Small intestine (tissue), 7 donors: ENCODE measurements at regions not wholly inside any gene's neighbourhood (a gene's known extent, or its start where the extent isn't known, plus 50 kb on each side); places are given as distances from the start of the nearest gene placed in this dataset.

Experiments
- DNase-seq, 2 donors: peaks; one replicate each; pipeline versions ENCODE4 v3.0.0 to v3.0.0-alpha.2; 2013
- FAIRE-seq: peaks from 2 replicates; lab custom pipeline; 2012; peaks lifted over from hg19 to GRCh38; lab: Jason Lieb, UNC
- H3K27ac ChIP-seq, 3 donors: one replicate each; pipeline ENCODE4 v1.5.1; 2013; ENCODE audit warnings: low read length in 2 of 3, mild to moderate bottlenecking in 2 of 3, control low read depth in 1 of 3, inconsistent platforms in 1 of 3, low read depth in 1 of 3, moderate library complexity in 1 of 3
- H3K27me3 ChIP-seq, 3 donors: one replicate each; pipeline ENCODE4 v1.6.1; 2013; ENCODE audit warnings: low read length in 3 of 3, inconsistent platforms in 1 of 3; ENCODE audit not compliant: control insufficient read depth in 3 of 3, insufficient read depth in 3 of 3
- H3K36me3 ChIP-seq, 3 donors: one replicate each; pipeline ENCODE4 v1.6.1; 2013; ENCODE audit warnings: low read length in 3 of 3, inconsistent platforms in 1 of 3, low read depth in 1 of 3, mild to moderate bottlenecking in 1 of 3, moderate library complexity in 1 of 3; ENCODE audit not compliant: control insufficient read depth in 3 of 3, insufficient read depth in 2 of 3
- H3K4me1 ChIP-seq, 3 donors: one replicate each; pipeline ENCODE4 v1.6.1; 2013; ENCODE audit warnings: low read length in 2 of 3, inconsistent platforms in 1 of 3, low read depth in 1 of 3, mild to moderate bottlenecking in 1 of 3, moderate library complexity in 1 of 3; ENCODE audit not compliant: control insufficient read depth in 3 of 3, insufficient read depth in 2 of 3
- H3K4me3 ChIP-seq, 3 donors: one replicate each; pipeline ENCODE4 v1.5.1; 2013; ENCODE audit warnings: low read length in 3 of 3, control low read depth in 1 of 3, inconsistent platforms in 1 of 3, low read depth in 1 of 3, mild to moderate bottlenecking in 1 of 3, moderate library complexity in 1 of 3
- H3K9me3 ChIP-seq, 2 donors: one replicate each; pipeline ENCODE4 v1.6.1; 2013; ENCODE audit warnings: low read depth in 1 of 2, low read length in 1 of 2; ENCODE audit not compliant: control insufficient read depth in 2 of 2, insufficient read depth in 1 of 2
- WGBS, 3 donors: extraction: QIAGEN DNeasy Blood & Tissue Kit; methylation state at CpG; one replicate each; pipeline ENCODE4 v1.1.7; 2013; 5-methylcytosine and 5-hydroxymethylcytosine counted together
- donor health status: healthy with polysubstance abuse.
- donor health status: control.
- donor health status: control.
- donor health status: Bipolar disorder and iron deficiency.
- donor health status: healthy.

DNA sequence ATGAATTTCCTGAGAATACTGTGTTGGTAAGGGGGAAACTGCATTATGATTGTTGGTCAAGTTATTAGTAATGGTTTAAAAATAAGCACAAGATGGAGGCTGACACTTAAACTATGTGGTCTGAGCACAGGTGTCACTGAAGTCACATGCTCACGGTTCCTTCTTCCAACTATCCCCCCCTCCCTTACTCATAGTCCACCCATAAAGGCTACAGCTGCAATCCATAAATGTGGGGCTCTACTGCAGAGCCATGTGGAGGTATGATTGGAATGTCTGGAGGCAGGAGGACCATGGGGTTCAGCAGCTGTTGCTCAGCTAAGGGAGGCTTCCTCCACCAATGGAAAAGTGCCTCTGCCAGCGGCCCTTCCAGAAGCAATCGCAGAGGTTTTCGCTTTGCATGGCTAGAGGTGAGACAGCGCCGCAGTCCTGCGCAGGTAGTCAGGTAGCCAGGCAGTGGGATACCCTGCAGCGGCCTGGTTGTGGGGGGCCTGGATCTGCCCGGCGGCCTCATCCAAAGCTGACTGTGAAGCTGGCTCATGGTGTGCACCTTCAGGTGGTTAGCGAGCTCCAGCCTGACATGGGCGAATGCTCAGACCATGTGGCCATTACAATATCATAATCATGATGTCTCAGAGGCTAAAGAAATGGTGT is 249.6 kb downstream of the DCDC2C start:
- H3K27ac ChIP-seq = no peak overlapping the region
- WGBS, 3 donors = 77 to 89% (median 89%) methylated on average over 12 of the region's 12 CpGs
- peaks cover 0 to 20% of the 10 kb centered on the region in 2 donors for H3K9me3 ChIP-seq
- no peaks in the 10 kb centered on the region for H3K4me1 ChIP-seq
- no peaks in the 10 kb centered on the region for H3K27me3 ChIP-seq
- DNase-seq (no peak), FAIRE-seq (no peak)
- H3K4me3 ChIP-seq = no peak overlapping the region
- no peaks in the 10 kb centered on the region for H3K36me3 ChIP-seq

DNA sequence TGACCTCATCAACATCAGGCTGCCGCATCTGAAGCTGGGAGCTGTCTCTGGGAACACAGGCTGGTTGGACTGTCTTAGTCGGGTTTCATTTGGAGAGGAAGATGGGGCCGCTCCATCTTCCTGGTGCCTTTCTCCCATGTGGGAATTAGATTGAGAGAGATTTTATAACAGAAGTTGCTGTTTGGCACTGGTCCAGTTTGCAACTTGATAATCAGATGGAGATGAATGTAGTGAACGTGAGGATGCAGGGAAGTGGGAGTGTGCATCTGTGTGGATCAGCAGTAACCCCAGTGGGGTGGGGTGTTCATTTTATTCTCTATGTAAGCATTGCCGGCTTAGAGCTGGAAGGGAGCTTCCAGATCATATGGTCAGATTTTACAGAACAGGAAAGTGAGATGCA is 250.9 kb downstream of the DCDC2C start:
- H3K27ac ChIP-seq = no peak overlapping the region
- no peaks in the 10 kb centered on the region for H3K36me3 ChIP-seq
- H3K4me1 ChIP-seq = no peaks in the 10 kb centered on the region
- no peak for DNase-seq
- H3K9me3 ChIP-seq = peaks cover 0 to 20% of the 10 kb centered on the region in 2 donors
- H3K4me3 ChIP-seq = no peak overlapping the region
- no peaks in the 10 kb centered on the region for H3K27me3 ChIP-seq
- FAIRE-seq = no peak
- WGBS, 3 donors = 58 to 71% (median 69%) methylated on average over 5 of the region's 5 CpGs

DNA sequence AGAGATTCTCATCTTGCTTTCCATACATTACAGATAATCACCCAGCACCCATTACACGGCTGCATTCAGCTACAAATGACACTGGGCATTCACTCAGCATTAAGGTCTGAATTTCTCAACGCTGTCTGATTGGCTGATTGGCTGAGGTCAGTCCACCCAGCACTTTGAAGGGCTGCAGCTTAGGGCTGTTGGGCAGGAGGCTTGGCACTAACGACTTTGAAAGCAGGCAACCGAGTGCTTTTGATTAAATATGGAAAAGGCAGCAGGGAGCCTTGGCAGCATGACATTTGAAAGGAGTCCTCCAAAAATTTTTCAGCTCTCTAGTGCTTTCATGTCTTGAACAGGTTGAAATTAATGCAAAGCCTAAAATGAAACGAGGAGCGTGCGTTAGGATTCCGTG is 253.0 kb downstream of the DCDC2C start:
- Histone ChIP-seq H3K27me3 (no peaks in the 10 kb centered on the region), H3K9me3 (peaks cover 0 to 5% of the 10 kb centered on the region in 2 donors), H3K36me3 (no peaks in the 10 kb centered on the region), H3K27ac (no peak overlapping the region), H3K4me1 (no peaks in the 10 kb centered on the region), H3K4me3 (no peak overlapping the region)
- FAIRE-seq (no peak), DNase-seq (no peak)
- 59 to 70% (median 65%) methylated on average over 8 of the region's 8 CpGs for WGBS, 3 donors

DNA sequence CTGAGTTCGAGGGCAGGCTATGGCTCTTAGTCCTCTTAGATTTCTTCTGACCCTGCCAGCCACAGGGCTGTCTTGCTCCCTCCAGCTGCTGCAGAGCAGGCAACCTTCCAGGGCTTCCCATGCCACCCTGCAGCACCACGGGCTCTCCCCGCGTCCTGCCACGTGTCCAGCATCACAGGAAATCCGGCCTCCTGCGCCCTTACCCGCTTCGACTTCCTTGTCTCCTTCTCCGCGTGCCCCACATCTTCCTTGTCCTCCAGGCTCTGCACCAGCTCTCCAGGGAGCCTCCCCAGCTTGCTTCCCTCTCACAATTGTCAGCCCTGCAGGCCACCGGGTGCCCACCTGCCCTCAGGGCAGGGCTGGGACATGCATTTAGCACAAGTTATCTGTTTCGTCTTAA is 253.5 kb downstream of the DCDC2C start:
- DNase-seq = no peak
- H3K36me3 ChIP-seq = no peaks in the 10 kb centered on the region
- no peak overlapping the region for H3K27ac ChIP-seq
- FAIRE-seq = no peak
- H3K4me1 ChIP-seq = no peaks in the 10 kb centered on the region
- 84 to 91% (median 90%) methylated on average over 13 of the region's 13 CpGs for WGBS, 3 donors
- H3K4me3 ChIP-seq = no peak overlapping the region
- H3K9me3 ChIP-seq = no peaks in the 10 kb centered on the region
- no peaks in the 10 kb centered on the region for H3K27me3 ChIP-seq

DNA sequence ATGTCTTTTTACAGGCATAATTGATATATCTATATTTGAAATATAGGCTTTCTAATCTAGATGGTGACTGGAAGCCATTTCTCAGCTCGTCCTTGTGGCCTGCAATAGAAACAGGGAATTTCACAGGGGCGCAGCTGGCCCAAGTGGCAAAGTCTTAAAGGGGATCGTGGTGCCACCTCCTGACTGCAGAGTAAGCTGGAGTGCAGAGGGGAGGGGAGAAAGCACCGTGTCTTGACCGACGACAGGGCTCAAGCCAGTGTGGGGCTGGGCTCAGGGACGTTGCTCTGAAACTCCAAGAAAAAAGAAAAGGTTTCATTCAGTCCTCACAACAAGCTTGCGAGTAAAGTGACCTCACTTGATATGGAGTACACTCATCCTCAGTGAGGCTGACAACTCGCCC is 255.1 kb downstream of the DCDC2C start:
- 62 to 73% (median 63%) methylated on average over 9 of the region's 9 CpGs for WGBS, 3 donors
- no peaks in the 10 kb centered on the region for H3K4me1 ChIP-seq
- no peaks in the 10 kb centered on the region for H3K9me3 ChIP-seq
- no peak overlapping the region for H3K4me3 ChIP-seq
- no peak for DNase-seq
- no peaks in the 10 kb centered on the region for H3K36me3 ChIP-seq
- FAIRE-seq = no peak
- H3K27ac ChIP-seq = no peak overlapping the region
- no peaks in the 10 kb centered on the region for H3K27me3 ChIP-seq

DNA sequence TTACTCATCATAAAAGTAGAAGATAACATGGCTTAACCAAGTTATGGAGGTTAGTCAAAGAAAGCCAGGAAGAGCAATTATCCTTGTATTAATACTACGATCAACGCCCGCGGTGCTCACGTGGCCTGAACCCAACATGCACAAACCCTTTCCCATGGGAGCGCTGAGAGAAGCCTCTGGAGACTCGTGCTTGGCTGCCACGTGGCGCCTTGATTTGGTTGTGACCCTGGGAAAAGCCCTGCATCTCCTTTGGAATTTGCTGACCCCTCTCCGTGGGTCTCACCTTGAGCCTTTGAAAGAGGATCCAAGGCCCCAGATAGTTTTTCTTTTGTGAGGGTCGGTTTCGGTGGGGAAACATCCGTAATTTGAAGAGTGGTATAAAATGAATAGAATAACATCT is 255.6 kb downstream of the DCDC2C start:
- no peaks in the 10 kb centered on the region for H3K4me1 ChIP-seq
- no peak overlapping the region for H3K4me3 ChIP-seq
- no peaks in the 10 kb centered on the region for H3K9me3 ChIP-seq
- no peak overlapping the region for H3K27ac ChIP-seq
- no peak for DNase-seq
- FAIRE-seq = no peak
- no peaks in the 10 kb centered on the region for H3K36me3 ChIP-seq
- 54 to 69% (median 57%) methylated on average over 13 of the region's 13 CpGs for WGBS, 3 donors
- H3K27me3 ChIP-seq = no peaks in the 10 kb centered on the region

DNA sequence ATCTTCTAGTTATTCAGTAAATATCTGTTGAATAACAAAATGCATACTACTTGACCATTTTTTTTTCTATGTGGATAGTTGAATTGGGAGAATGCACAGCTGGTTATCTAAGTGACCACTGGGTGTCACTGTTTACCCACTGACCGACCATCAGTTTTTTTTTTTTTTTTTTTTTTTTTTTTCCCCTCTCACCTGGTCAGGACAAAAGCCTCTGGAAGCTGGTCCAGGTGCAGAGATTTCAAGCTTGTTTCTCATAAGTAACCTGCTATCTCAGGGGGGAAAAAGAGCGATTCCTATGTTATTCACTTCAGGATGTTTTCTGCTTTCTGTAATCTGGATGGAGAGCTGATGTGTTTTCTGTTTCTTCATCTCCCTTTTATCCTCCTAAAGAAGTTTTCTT is 256.0 kb downstream of the DCDC2C start:
- no peaks in the 10 kb centered on the region for H3K36me3 ChIP-seq
- H3K9me3 ChIP-seq = no peaks in the 10 kb centered on the region
- FAIRE-seq (no peak), DNase-seq (peak; percentile 8 to 35)
- H3K27ac ChIP-seq = no peak overlapping the region
- no peaks in the 10 kb centered on the region for H3K4me1 ChIP-seq
- H3K27me3 ChIP-seq = no peaks in the 10 kb centered on the region
- no peak overlapping the region for H3K4me3 ChIP-seq
- WGBS, 3 donors = 5 to 11% (median 7%) methylated on average over 2 of the region's 2 CpGs

DNA sequence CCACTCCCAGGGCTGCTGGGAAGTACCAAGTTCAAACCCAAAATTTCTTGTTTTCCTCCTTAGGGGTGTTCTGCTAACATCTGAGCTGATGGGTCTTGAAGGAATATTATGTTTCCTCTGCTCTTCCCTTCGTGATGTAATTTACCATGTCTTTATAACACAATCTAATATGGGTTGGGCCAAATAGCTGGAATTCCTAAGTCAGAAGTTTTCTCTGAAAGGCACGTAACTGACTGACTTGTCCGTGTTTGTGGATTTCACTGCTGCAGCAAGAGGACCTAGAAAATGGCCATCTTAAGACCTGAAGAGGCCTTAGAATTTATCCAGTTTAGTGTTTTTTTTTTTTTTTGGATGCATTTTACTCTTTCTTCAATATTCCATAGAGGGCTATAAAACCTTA is 256.7 kb downstream of the DCDC2C start:
- no peaks in the 10 kb centered on the region for H3K36me3 ChIP-seq
- WGBS, 3 donors = 55 to 74% (median 59%) methylated on average over 3 of the region's 3 CpGs

DNA sequence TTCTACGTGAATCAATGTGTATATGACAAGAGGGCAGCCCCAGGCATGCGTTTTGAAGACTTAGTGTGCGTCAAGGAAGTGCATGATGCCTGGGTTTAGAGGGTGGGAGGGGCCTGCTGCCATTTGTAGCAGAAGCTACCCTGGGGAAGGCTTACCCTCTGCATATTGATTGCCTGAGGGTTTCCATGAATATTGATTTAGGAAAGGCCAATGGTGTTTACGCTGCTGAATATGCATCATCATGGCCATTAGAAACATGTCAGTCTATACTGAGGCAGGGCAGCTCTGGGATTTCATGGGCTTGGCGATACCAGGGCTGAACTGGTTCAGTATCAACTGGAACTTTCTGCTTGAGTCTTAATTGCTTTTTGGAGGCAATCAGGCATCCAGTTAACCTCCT is 259.3 kb downstream of the DCDC2C start:
- 81 to 86% (median 84%) methylated on average over 5 of the region's 5 CpGs for WGBS, 3 donors
- DNase-seq = no peak
- H3K27me3 ChIP-seq = no peaks in the 10 kb centered on the region
- H3K4me1 ChIP-seq = no peaks in the 10 kb centered on the region
- H3K27ac ChIP-seq = no peak overlapping the region
- H3K36me3 ChIP-seq = no peaks in the 10 kb centered on the region
- no peak overlapping the region for H3K4me3 ChIP-seq
- H3K9me3 ChIP-seq = no peaks in the 10 kb centered on the region
- FAIRE-seq = no peak

More for the DNA sequence above, 256.7 kb downstream of the DCDC2C start:
- Histone ChIP-seq H3K27ac (no peak overlapping the region), H3K9me3 (no peaks in the 10 kb centered on the region), H3K4me3 (no peak overlapping the region), H3K27me3 (no peaks in the 10 kb centered on the region), H3K4me1 (no peaks in the 10 kb centered on the region)
- DNase-seq = no peak
- FAIRE-seq = no peak
